Effector memory CD4-positive, alpha-beta T cell (primary cell): ENCODE measurements at regions not wholly inside any gene's neighbourhood (a gene's known extent, or its start where the extent isn't known, plus 50 kb on each side); places are given as distances from the start of the nearest gene placed in this dataset.
A peak's percentile ranks its signal among the peaks of the same experiment; 100 is the strongest.

Experiments used
- DNase-seq, 3 donors: peaks; one replicate each; pipeline ENCODE4 v3.0.0-alpha.2; 2020
- H3K27ac ChIP-seq: 2 replicates; pipeline ENCODE4 v1.7.0; 2013; ENCODE audit warnings: mild to moderate bottlenecking, low read length, moderate library complexity; ENCODE audit not compliant: insufficient read depth, poor library complexity, severe bottlenecking
- H3K27me3 ChIP-seq: replicated peaks from 2 replicates; pipeline ENCODE4 v1.7.0; 2013; ENCODE audit warnings: mild to moderate bottlenecking, low read length; ENCODE audit not compliant: insufficient read depth, control insufficient read depth, poor library complexity, severe bottlenecking
- H3K36me3 ChIP-seq: 2 replicates; pipeline ENCODE4 v1.7.0; 2013; ENCODE audit warnings: mild to moderate bottlenecking, low read length, moderate library complexity; ENCODE audit not compliant: control insufficient read depth, insufficient read depth
- H3K4me1 ChIP-seq: 2 replicates; pipeline ENCODE4 v1.7.0; 2013; ENCODE audit warnings: low read length, mild to moderate bottlenecking; ENCODE audit not compliant: control insufficient read depth, insufficient read depth, poor library complexity, severe bottlenecking
- H3K4me3 ChIP-seq: 2 replicates; pipeline ENCODE4 v1.7.0; 2013; ENCODE audit warnings: low read length, low read depth, mild to moderate bottlenecking; ENCODE audit not compliant: insufficient read depth, poor library complexity, severe bottlenecking
- H3K9me3 ChIP-seq: 2 replicates; pipeline ENCODE4 v1.7.0; 2013; ENCODE audit warnings: mild to moderate bottlenecking, low read length, moderate library complexity; ENCODE audit not compliant: control insufficient read depth

DNA sequence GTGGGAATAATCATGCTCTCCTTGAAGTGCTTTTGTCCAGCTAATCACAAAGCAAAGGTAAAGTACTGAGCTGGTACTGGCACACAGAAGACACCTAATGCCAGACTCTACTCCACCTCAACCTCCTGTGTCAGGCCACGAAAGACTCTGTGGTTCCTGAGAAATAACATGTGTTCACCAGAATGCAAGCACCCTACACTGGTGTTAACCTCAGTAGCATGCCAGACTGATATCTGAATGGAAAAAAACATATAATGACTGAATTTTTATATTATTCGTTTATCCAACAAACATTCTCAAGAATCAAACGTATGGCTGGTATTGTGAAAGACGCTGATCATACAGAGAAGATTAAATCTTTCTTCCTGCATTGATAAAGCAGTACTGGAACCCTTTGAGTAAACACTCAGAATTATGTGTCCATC, 97.1 kb upstream of the IFNE start:
- Histone ChIP-seq H3K36me3 (no peaks in the 10 kb centered on the region), H3K27ac (peak overlapping the region; percentile 27), H3K4me1 (peaks cover 4% of the 10 kb centered on the region)

DNA sequence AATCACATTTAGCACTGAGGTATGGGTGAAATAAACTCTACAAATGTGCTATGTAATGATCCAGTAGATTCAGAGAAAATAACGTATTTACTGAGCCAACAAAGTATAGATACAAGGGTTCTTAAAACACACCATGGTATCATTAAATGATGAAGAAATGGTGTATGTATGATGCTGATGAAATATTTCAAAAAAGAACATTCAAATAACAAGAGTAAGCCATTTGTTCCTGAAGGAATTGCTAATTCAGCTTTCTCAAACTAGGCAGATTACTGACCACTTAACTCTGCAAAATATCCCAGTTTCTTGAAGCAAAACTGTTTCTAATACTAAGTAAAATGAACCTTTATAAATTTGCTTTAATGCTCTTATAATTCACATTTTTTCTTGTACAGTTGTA, 97.6 kb upstream of the IFNE start:
- H3K9me3 ChIP-seq, result no peaks in the 10 kb centered on the region
- no peaks in the 10 kb centered on the region for H3K36me3 ChIP-seq
- no peaks in the 10 kb centered on the region for H3K27me3 ChIP-seq
- DNase-seq, result no peak
- no peak overlapping the region for H3K27ac ChIP-seq
- H3K4me1 ChIP-seq, result peaks cover 4% of the 10 kb centered on the region
- H3K4me3 ChIP-seq, result no peak overlapping the region

More for the DNA sequence above, 97.1 kb upstream of the IFNE start:
- Histone ChIP-seq H3K9me3 (no peaks in the 10 kb centered on the region), H3K4me3 (peak overlapping the region; percentile 5), H3K27me3 (no peaks in the 10 kb centered on the region)
- DNase-seq, result peak in 1 of 3 donors; percentile 9

GRCh38 chr9:21580636-21581378, 98.7 kb upstream of the IFNE start:
- DNase-seq, result no peak
- Histone ChIP-seq H3K9me3 (no peaks in the 10 kb centered on the region), H3K27me3 (no peaks in the 10 kb centered on the region), H3K4me3 (no peak overlapping the region), H3K36me3 (no peaks in the 10 kb centered on the region), H3K27ac (no peak overlapping the region), H3K4me1 (peaks cover 4% of the 10 kb centered on the region)

DNA sequence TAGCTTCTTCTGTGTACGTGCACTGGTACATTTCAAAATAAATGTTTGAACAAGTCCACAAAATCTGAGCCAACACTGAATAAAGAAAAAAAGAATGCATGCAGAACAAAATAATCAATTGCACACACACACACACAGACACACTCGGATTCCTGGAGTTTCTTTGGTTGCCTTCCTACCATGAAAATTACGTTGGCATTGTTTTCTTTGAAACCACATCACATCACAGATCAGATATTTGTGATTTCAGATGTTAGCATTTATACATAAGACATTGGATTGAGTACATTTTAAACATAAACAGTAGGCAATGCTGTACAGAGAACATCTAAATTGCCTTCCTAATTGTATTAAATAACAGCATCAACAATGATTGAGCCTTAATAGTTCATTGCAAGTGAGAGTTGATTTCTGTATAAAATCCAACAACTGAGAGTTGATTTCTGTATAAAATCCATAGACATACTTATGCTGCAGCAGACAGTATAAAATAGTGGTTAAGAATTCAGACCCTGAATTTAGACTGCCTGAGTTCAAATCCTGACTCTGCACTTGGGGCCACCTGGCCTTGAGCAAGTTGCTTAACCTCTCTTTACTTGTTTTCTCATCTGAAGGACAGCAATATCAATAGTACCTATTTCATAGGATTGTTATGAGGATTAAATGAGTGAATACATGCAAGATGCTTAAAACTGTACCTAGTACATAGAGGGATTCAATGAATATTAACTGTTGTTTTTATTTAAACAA, 101.7 kb upstream of the IFNE start:
- DNase-seq, result no peak
- Histone ChIP-seq H3K27ac (no peak overlapping the region), H3K9me3 (no peaks in the 10 kb centered on the region), H3K4me3 (no peak overlapping the region), H3K36me3 (no peaks in the 10 kb centered on the region), H3K4me1 (no peaks in the 10 kb centered on the region), H3K27me3 (no peaks in the 10 kb centered on the region)

DNA sequence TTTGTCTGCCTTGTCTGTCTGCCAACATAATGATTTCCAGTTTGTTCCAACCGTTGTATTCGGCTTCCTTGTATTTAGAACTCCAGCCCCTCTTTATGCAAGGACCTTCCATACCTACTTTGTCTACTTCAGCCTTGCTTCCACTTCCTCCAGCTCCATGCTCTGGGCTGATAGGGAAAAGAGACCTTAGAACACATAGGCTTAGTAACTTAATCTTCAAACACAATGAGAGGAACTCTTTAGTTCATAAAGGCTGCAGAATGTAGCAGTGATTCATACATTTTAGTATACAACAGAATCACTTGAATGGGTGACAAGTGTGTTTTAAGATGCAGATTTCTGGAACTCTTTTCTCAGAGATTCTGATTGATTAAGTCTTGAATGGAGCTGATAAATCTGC, 102.8 kb upstream of the IFNE start:
- Histone ChIP-seq H3K36me3 (no peaks in the 10 kb centered on the region), H3K9me3 (no peaks in the 10 kb centered on the region), H3K27me3 (no peaks in the 10 kb centered on the region), H3K27ac (no peak overlapping the region), H3K4me3 (no peak overlapping the region), H3K4me1 (no peaks in the 10 kb centered on the region)
- DNase-seq, result no peak

GRCh38 chr9:21585756-21586752, 103.9 kb upstream of the IFNE start:
- no peaks in the 10 kb centered on the region for H3K4me1 ChIP-seq
- no peak overlapping the region for H3K27ac ChIP-seq
- no peaks in the 10 kb centered on the region for H3K9me3 ChIP-seq
- no peak for DNase-seq
- no peaks in the 10 kb centered on the region for H3K27me3 ChIP-seq
- H3K4me3 ChIP-seq, result no peak overlapping the region
- H3K36me3 ChIP-seq, result no peaks in the 10 kb centered on the region

DNA sequence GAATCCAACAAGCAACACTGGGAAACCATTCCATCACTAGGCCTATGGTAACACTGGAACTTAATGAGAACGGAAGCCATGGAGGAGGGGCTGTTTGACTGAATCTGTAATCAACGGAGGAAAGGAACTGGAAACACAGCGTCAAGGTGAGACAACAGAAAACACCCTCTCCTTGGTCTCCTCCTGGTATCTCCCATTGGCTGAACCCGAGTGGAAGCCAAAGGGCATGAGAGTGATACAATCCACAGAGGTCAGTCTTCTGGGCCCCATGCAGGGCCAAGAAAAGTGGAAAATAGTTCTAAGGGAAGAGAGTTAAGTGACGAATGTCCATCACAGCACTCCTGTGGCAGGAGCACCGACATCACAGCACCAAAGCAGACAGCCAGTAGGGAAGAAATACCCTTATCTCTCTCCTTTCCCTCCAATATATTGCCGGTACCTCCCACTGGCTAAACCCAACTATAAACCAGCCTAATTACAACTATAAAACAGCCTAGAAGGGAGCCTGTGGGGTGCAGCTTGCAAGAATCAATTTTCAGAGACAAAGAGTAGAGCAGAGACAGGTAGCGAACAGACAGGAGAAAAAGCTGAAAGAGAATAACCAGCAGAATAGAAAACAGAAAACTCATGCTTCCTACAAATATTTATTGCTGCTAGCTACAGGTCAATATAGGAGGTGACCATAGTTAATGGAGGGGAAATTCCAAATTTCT, 107.4 kb upstream of the IFNE start:
- H3K4me1 ChIP-seq, result no peaks in the 10 kb centered on the region
- no peaks in the 10 kb centered on the region for H3K9me3 ChIP-seq
- H3K27ac ChIP-seq, result no peak overlapping the region
- no peaks in the 10 kb centered on the region for H3K36me3 ChIP-seq
- no peak overlapping the region for H3K4me3 ChIP-seq
- DNase-seq, result no peak
- H3K27me3 ChIP-seq, result no peaks in the 10 kb centered on the region

- Histone ChIP-seq H3K9me3 (no peaks in the 10 kb centered on the region), H3K27ac (no peak overlapping the region), H3K4me3 (no peak overlapping the region), H3K27me3 (no peaks in the 10 kb centered on the region), H3K4me1 (no peaks in the 10 kb centered on the region), H3K36me3 (no peaks in the 10 kb centered on the region)
- DNase-seq, result no peak
These were observed 108.2 kb upstream of the IFNE start for GRCh38 chr9:21590058-21590996.
